Adrenal gland (tissue), 9 donors: ENCODE measurements at regions not wholly inside any gene's neighbourhood (a gene's known extent, or its start where the extent isn't known, plus 50 kb on each side); places are given as distances from the start of the nearest gene placed in this dataset.
"Not testable (repeated sequence)": the region's sequence is repeated elsewhere in the genome, so short reads cannot be mapped to it uniquely, and the experiment has no call there.

Experiments used
- DNase-seq, 7 donors: peaks; one replicate each; pipeline ENCODE4 v3.0.0-alpha.2; 2019 to 2020
- H3K27ac ChIP-seq, 5 donors: fragments of 200-600 bp; sonication (generic) in 4 of 5; 1 replicate in 3 of 5; 2 replicates in 2 of 5; pipeline versions ENCODE4 v1.5.1 to v1.8.0; 2016 to 2020; ENCODE audit warnings: mild to moderate bottlenecking in 1 of 5
- H3K27me3 ChIP-seq: fragments of 200-600 bp; 2 replicates; pipeline ENCODE4 v1.8.0; 2021
- H3K36me3 ChIP-seq, 2 donors: fragments of 200-600 bp; replicated peaks in 1 of 2; 1 replicate in 1 of 2; 2 replicates in 1 of 2; pipeline versions ENCODE4 v1.5.1 to v1.8.0; 2018 to 2022
- H3K4me1 ChIP-seq, 2 donors: fragments of 200-600 bp; replicated peaks in 1 of 2; 1 replicate in 1 of 2; 2 replicates in 1 of 2; pipeline versions ENCODE4 v1.5.1 to v1.8.0; 2018 to 2021
- H3K4me3 ChIP-seq, 4 donors: fragments of 200-600 bp; sonication (generic) in 3 of 4; one replicate each; pipeline ENCODE4 v1.5.1; 2016 to 2018
- H3K9me3 ChIP-seq, 3 donors: fragments of 200-600 bp; sonication (generic) in 1 of 3; replicated peaks in 1 of 3; 1 replicate in 2 of 3; 2 replicates in 1 of 3; pipeline versions ENCODE4 v1.5.1 to v1.8.0; 2016 to 2021
- CTCF ChIP-seq, 6 experiments: fragments of 450-650 bp in 4 of 6; fragments of 200-600 bp in 2 of 6; sonication (generic) in 1 of 6; IDR thresholded peaks; 1 replicate in 5 of 6; 2 replicates in 1 of 6; pipeline versions ENCODE4 v1.5.1 to v1.8.0; 2016 to 2021; ENCODE audit warnings: antibody characterized with exemption in 6 of 6, mild to moderate bottlenecking in 2 of 6, moderate library complexity in 1 of 6
- POLR2A ChIP-seq, 2 donors: fragments of 450-650 bp; IDR thresholded peaks; one replicate each; pipeline ENCODE4 v1.6.1; 2017; ENCODE audit warnings: antibody characterized with exemption in 2 of 2, mild to moderate bottlenecking in 2 of 2, moderate library complexity in 1 of 2
- WGBS, 4 donors: extraction: QIAGEN DNeasy Blood & Tissue Kit in 2 of 4; methylation state at CpG; one replicate each; pipeline versions ENCODE4 v1.1.5 to v1.1.7; 2013 to 2017; 5-methylcytosine and 5-hydroxymethylcytosine counted together
- intact Hi-C, 2 donors: fragments of 100-400 bp; cut with DNase I; formaldehyde crosslinking; loops; one replicate each; pipeline versions ENCODE4 v1.14.1 to v1.15.0; 2022 to 2023
- donor health status: healthy with polysubstance abuse.
- donor health status: Bipolar disorder and iron deficiency.
- donor health status: DM: yes; HTN: yes; CAD: no.
- donor health status: DM: no; HTN: no; CAD: no.
- donor health status: DM: no; HTN: no; CAD: no.

GRCh38 chr13:50654331-50654730, 189.2 kb downstream of the DLEU7 start:
- TF ChIP-seq CTCF (IDR thresholded peaks at IDR 0.05) (no peak), POLR2A (IDR thresholded peaks at IDR 0.05) (no peak)
- WGBS, 4 donors, result 83 to 86% (median 86%) methylated on average over 4 of the region's 4 CpGs
- intact Hi-C loops, result no loop called here
- H3K27me3 ChIP-seq, result no peaks in the 10 kb centered on the region
- H3K27ac ChIP-seq, result no peak overlapping the region
- no peaks in the 10 kb centered on the region for H3K36me3 ChIP-seq
- no peak overlapping the region for H3K4me3 ChIP-seq
- no peaks in the 10 kb centered on the region for H3K9me3 ChIP-seq
- no peaks in the 10 kb centered on the region for H3K4me1 ChIP-seq
- no peak for DNase-seq

GRCh38 chr13:50661881-50662280, 181.6 kb downstream of the DLEU7 start:
- H3K4me1 ChIP-seq, H3K27ac ChIP-seq, H3K27me3 ChIP-seq, H3K36me3 ChIP-seq, DNase-seq, intact Hi-C loops, H3K4me3 ChIP-seq, H3K9me3 ChIP-seq: not testable (repeated sequence)
- WGBS, 4 donors, result 95 to 97% (median 96%) methylated on average over 5 of the region's 5 CpGs

- Histone ChIP-seq H3K36me3 (no peaks in the 10 kb centered on the region), H3K9me3 (no peaks in the 10 kb centered on the region), H3K27ac (no peak overlapping the region), H3K4me1 (peaks cover 0 to 7% of the 10 kb centered on the region in 2 donors), H3K27me3 (no peaks in the 10 kb centered on the region), H3K4me3 (no peak overlapping the region)
- 89 to 100% (median 96%) methylated on average over 2 of the region's 2 CpGs for WGBS, 4 donors
- DNase-seq, result no peak
- TF ChIP-seq CTCF (IDR thresholded peaks at IDR 0.05) (no peak), POLR2A (IDR thresholded peaks at IDR 0.05) (no peak)
- intact Hi-C loops, result no loop called here
Measured at GRCh38 chr13:50664951-50665350, 178.5 kb downstream of the DLEU7 start.

GRCh38 chr13:50668049-50668448, 175.4 kb downstream of the DLEU7 start:
- intact Hi-C loops, result no loop called here
- Histone ChIP-seq H3K36me3 (no peaks in the 10 kb centered on the region), H3K4me3 (no peak overlapping the region), H3K27ac (no peak overlapping the region), H3K4me1 (peaks cover 19 to 21% of the 10 kb centered on the region in 2 donors), H3K9me3 (no peaks in the 10 kb centered on the region), H3K27me3 (no peaks in the 10 kb centered on the region)
- DNase-seq, result peak in 1 of 7 donors; percentile 35
- TF ChIP-seq CTCF (IDR thresholded peaks at IDR 0.05), result no peak
- 68 to 78% (median 70%) methylated on average over 6 of the region's 6 CpGs for WGBS, 4 donors

GRCh38 chr13:50668691-50669271, 174.7 kb downstream of the DLEU7 start:
- H3K27me3 ChIP-seq, result no peaks in the 10 kb centered on the region
- no peak for TF ChIP-seq CTCF (IDR thresholded peaks at IDR 0.05)
- TF ChIP-seq POLR2A (IDR thresholded peaks at IDR 0.05), result no peak
- WGBS, 4 donors, result 88 to 92% (median 90%) methylated on average over 3 of the region's 3 CpGs
- intact Hi-C loops, result no loop called here
- no peak overlapping the region for H3K27ac ChIP-seq
- no peaks in the 10 kb centered on the region for H3K36me3 ChIP-seq
- peaks cover 19 to 21% of the 10 kb centered on the region in 2 donors for H3K4me1 ChIP-seq
- no peaks in the 10 kb centered on the region for H3K9me3 ChIP-seq
- no peak for DNase-seq
- no peak overlapping the region for H3K4me3 ChIP-seq
